ENCODE measurements at regions not wholly inside any gene's neighbourhood (a gene's known extent, or its start where the extent isn't known, plus 50 kb on each side); places are given as distances from the start of the nearest gene placed in this dataset.
"Not testable (repeated sequence)": the region's sequence is repeated elsewhere in the genome, so short reads cannot be mapped to it uniquely, and the experiment has no call there.

GRCh38 chr22:10526079-10526478, 5001.9 kb upstream of the OR11H1 start:
- H3K4me1 ChIP-seq; H3K27me3 ChIP-seq (ENCODE audit: low read depth); H3K27ac ChIP-seq (replicated peaks); DNase-seq; intact Hi-C loops (cut with micrococcal nuclease); H3K9me3 ChIP-seq (replicated peaks); H3K4me3 ChIP-seq; H3K36me3 ChIP-seq: not testable (repeated sequence)

DNA sequence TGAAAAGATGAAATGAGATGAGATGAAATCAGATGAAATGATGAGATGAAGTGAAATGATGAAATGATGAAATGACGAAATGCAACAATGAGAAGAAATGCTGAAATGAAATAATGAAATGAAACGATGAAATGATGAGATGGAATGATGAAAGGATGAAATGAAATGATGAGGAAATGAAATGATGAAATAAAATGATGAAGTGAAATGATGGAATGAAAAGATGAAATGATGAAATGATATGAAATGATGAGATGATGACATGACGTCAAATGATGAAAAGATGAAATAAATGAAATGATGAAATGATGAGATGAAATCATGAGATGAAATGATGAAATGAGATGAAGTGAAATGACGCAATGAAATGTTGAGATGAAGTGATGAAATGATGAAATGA, 4996.9 kb upstream of the OR11H1 start:
- H3K4me3 ChIP-seq; H3K27me3 ChIP-seq (ENCODE audit: low read depth); H3K36me3 ChIP-seq; intact Hi-C loops (cut with micrococcal nuclease); DNase-seq; H3K9me3 ChIP-seq (replicated peaks); H3K4me1 ChIP-seq; H3K27ac ChIP-seq (replicated peaks): not testable (repeated sequence)

- H3K4me3 ChIP-seq; H3K9me3 ChIP-seq (replicated peaks); H3K27me3 ChIP-seq (ENCODE audit: low read depth); H3K36me3 ChIP-seq; H3K4me1 ChIP-seq; intact Hi-C loops (cut with micrococcal nuclease); DNase-seq; H3K27ac ChIP-seq (replicated peaks): not testable (repeated sequence)
Observed at GRCh38 chr22:10572531-10572930, 4955.5 kb upstream of the OR11H1 start.

GRCh38 chr22:10601071-10601470, 4926.9 kb upstream of the OR11H1 start:
- H3K27me3 ChIP-seq (ENCODE audit: low read depth); H3K27ac ChIP-seq (replicated peaks); H3K4me3 ChIP-seq; DNase-seq; H3K36me3 ChIP-seq; intact Hi-C loops (cut with micrococcal nuclease); H3K4me1 ChIP-seq; H3K9me3 ChIP-seq (replicated peaks): not testable (repeated sequence)

DNA sequence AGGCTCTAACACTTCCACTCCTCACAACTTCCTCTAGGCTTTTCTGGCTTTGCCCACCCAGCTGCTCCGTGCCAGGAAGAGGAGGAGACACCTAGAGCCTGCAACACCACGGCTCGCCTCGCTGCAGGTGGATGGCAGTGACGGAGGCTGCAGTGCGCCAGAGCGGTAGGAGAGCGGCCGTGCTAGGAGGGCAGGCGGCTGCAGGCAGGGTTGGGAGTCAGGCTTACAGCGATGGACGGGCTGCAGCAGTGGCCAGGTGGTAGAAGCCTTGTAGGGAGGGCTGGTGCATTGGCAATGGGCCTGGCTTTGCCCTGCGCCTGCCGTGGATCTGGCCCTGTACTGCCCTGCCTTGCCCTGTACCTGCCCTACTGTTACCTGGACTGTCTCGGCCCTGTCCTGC, 4896.0 kb upstream of the OR11H1 start:
- intact Hi-C loops (cut with micrococcal nuclease); DNase-seq; H3K27me3 ChIP-seq (ENCODE audit: low read depth); H3K9me3 ChIP-seq (replicated peaks); H3K27ac ChIP-seq (replicated peaks); H3K36me3 ChIP-seq; H3K4me3 ChIP-seq; H3K4me1 ChIP-seq: not testable (repeated sequence)

DNA sequence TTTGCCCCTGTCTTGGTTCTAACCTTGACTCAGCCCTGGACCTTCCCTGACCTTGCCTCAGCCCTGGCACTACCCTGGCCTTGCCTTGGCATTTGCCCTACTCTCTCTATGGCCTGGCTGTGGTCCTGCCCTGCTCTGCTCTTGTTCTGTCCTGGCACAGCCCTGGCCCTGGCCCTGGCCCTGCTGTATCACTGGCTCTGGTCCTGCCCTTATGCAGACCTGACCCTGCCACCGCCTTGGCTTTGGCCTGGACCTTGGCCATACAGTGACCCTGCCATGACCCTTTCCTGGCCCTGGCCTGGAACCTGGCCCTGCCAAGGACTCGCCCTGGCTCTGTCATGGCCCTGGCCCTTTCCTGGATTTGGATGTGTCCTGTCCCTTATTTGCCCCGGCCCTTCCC, 4892.7 kb upstream of the OR11H1 start:
- H3K9me3 ChIP-seq (replicated peaks); DNase-seq; H3K27ac ChIP-seq (replicated peaks); intact Hi-C loops (cut with micrococcal nuclease); H3K36me3 ChIP-seq; H3K4me3 ChIP-seq; H3K4me1 ChIP-seq; H3K27me3 ChIP-seq (ENCODE audit: low read depth): not testable (repeated sequence)

DNA sequence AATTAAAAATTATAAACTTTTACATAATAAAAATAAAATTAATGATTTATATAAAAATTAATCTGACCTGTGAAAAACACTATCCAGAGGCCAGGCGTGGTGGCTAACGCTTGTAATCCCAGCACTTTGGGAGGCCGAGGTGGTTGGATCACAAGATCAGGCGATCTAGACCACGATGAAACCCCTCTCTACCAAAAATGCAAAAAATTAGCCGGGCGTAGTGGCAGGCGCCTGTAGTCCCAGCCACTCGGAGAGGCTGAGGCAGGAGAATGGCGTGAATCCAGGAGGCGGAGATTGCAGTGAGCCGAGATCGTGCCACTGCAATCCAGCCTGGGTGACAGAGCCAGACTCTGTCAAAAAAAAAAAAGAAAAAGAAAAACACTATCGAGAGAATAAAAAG, 4865.2 kb upstream of the OR11H1 start:
- H3K4me1 ChIP-seq; intact Hi-C loops (cut with micrococcal nuclease); H3K4me3 ChIP-seq; H3K36me3 ChIP-seq; H3K27me3 ChIP-seq (ENCODE audit: low read depth); H3K9me3 ChIP-seq (replicated peaks); H3K27ac ChIP-seq (replicated peaks); DNase-seq: not testable (repeated sequence)

DNA sequence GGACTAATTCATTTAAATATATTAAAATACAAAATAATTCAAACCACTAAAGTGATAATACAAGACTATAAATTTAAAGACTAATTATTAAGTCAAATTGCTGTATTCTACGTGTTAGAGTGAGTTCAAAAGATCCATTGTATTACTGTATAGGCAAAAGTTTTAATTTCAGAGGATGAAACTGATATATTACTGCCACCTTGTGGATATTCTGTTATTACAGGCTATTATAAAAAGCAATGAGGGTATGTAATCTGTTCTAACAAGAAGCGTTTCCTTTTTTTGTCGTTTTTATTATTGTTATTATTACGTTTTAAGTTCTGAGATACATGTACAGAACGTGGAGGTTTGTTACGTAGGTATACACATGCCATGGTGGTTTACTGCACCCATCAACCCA, 4854.9 kb upstream of the OR11H1 start:
- H3K9me3 ChIP-seq (replicated peaks); H3K4me1 ChIP-seq; H3K27me3 ChIP-seq (ENCODE audit: low read depth); intact Hi-C loops (cut with micrococcal nuclease); H3K36me3 ChIP-seq; H3K27ac ChIP-seq (replicated peaks); DNase-seq; H3K4me3 ChIP-seq: not testable (repeated sequence)

DNA sequence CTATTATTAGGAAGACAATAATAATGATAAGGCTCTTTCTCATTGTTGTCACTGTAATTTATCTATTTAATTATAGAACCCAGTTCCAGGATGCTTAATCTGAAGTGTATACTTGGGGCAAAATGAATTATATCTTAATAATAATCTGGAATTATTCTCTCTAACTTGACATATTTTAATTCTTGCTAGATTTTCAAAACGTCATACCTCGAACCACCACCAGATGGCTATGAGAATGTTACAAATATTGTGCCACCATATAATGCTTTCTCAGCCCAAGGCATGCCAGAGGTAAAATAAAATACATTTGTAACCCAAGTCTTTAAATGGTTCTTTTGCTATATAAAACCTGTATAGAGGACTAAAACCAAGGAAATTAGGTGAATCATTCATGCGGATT, 4849.3 kb upstream of the OR11H1 start:
- H3K27me3 ChIP-seq (ENCODE audit: low read depth); intact Hi-C loops (cut with micrococcal nuclease); H3K36me3 ChIP-seq; H3K27ac ChIP-seq (replicated peaks); H3K9me3 ChIP-seq (replicated peaks); DNase-seq; H3K4me3 ChIP-seq; H3K4me1 ChIP-seq: not testable (repeated sequence)

- H3K4me3 ChIP-seq; DNase-seq; H3K27ac ChIP-seq (replicated peaks); intact Hi-C loops (cut with micrococcal nuclease); H3K27me3 ChIP-seq (ENCODE audit: low read depth); H3K9me3 ChIP-seq (replicated peaks); H3K36me3 ChIP-seq; H3K4me1 ChIP-seq: not testable (repeated sequence)
Observed at GRCh38 chr22:10685436-10685835, 4842.6 kb upstream of the OR11H1 start.

DNA sequence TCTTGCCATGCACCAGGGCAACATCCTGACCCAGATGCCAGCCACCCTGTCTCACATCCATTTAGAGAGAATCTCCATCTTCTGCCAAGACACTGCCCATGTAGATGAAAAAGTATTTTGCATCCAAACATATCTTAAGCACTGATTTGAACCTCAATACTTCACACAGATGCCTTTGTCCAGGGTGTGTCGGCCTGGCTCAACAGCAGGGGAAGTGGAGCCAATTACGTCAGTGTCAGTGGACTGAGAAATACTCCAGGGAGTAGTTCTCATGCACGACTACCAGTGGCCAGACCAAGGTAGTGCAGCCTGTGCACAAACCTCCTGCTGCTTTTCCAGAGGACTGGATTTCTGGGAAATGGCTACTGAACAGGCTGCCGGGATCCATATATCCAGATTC, 4840.7 kb upstream of the OR11H1 start:
- TF ChIP-seq CTCF (IDR thresholded peaks at IDR 0.05; ENCODE audit: borderline replicate concordance): peak; percentile 31
- H3K9me3 ChIP-seq (replicated peaks); H3K27me3 ChIP-seq (ENCODE audit: low read depth); H3K27ac ChIP-seq (replicated peaks); H3K36me3 ChIP-seq; intact Hi-C loops (cut with micrococcal nuclease); H3K4me3 ChIP-seq; H3K4me1 ChIP-seq: not testable (repeated sequence)
- DNase-seq: peak; percentile 44

DNA sequence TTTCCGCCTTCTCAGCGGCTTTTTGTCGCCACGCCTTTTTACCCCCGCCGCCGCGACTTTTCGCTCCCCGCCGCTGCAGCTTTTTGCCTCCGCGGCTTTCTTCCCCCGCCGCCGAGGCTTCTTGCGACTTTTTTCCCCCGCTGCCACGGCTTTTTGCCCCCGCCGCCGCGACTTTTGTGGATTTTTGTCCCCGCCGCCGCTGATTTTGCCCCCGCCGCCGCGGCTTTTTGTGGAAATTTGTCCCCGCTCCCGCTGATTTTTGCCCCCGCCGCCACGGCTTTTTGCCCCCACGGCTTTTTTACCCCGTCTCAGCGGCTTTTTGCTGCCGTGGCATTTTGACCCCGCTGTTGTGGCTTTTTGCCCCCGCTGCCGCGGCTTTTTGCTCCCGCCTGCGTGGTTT, 4829.2 kb upstream of the OR11H1 start:
- H3K4me1 ChIP-seq; DNase-seq; H3K9me3 ChIP-seq (replicated peaks); H3K27ac ChIP-seq (replicated peaks); intact Hi-C loops (cut with micrococcal nuclease); H3K36me3 ChIP-seq; H3K4me3 ChIP-seq; H3K27me3 ChIP-seq (ENCODE audit: low read depth): not testable (repeated sequence)

DNA sequence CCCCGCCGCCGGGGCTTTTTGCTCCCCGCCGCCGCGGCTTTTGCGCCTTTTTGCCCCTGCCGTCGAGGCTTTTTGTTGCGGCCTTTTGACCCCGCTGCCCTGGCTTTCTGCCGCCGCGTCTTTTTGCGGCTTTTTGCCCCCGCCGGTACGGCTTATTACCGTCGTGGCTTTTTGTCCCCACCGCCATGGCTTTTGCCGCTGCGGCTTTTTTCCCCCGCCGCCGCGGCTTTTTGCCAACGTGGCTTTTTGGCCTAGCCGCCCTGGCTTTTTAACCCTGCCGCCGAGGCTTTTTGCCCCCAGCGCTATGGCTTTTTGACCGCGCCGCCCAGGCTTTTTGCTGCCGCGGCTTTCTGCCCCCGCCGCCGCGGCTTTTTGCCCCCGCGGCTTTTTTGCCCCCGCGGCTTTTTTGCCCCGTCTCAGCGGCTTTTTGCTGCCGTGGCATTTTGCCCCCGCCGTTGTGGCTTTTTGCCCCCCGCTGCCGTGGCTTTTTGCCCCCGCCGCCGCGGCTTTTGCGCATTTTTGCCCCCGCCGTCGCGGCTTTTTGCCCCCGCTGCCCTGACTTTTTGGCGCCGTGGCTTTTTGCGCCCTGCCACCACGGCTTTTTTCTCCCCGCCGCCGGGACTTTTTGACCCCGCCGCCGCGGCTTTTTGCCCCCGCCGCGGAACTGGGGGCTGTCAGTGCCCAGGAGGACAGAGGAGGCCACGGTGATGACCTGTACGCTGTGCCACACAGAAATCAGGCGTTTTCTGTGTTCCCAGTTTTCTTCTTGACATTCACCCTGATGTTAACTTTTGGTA, 4828.5 kb upstream of the OR11H1 start:
- H3K27me3 ChIP-seq (ENCODE audit: low read depth); H3K36me3 ChIP-seq; H3K4me3 ChIP-seq; H3K27ac ChIP-seq (replicated peaks); intact Hi-C loops (cut with micrococcal nuclease); H3K4me1 ChIP-seq; DNase-seq; H3K9me3 ChIP-seq (replicated peaks): not testable (repeated sequence)

Measured in left ventricle myocardium inferior (tissue), 1 donor.